Gastroesophageal sphincter (tissue), 3 donors: ENCODE measurements at regions not wholly inside any gene's neighbourhood (a gene's known extent, or its start where the extent isn't known, plus 50 kb on each side); places are given as distances from the start of the nearest gene placed in this dataset.

Experiments
- POLR2A ChIP-seq, 2 donors: fragments of 450-650 bp; IDR thresholded peaks; one replicate each; pipeline ENCODE4 v1.6.1; 2017; ENCODE audit warnings: antibody characterized with exemption in 2 of 2, mild to moderate bottlenecking in 2 of 2, moderate library complexity in 1 of 2
- TF ChIP-seq, protein P1 (sequence below), 4 experiments: fragments of 200-600 bp in 2 of 4; fragments of 450-650 bp in 2 of 4; sonication (generic) in 1 of 4; IDR thresholded peaks; one replicate each; pipeline ENCODE4 v1.5.1; 2017 to 2019; ENCODE audit warnings: antibody characterized with exemption in 4 of 4, mild to moderate bottlenecking in 2 of 4, moderate library complexity in 2 of 4

DNA sequence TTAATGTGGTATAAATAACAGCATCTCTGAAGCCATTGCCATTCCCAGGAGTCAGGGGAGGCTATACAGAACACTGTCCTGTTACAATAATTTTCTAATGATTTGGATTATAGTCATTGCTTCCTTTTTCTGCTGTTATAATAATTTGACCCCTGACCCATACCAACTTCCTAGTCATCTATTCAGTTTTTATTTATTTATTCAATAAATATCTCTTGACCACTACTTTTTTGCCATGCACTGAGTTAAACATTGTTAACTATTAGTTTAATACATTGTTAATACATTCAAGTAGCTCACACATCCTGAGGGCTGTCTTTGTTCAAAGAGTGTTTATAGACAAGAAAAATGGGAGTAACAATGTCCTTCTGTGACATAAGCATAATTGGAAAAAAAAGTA, 235.5 kb upstream of the MEOX2 start:
- TF ChIP-seq POLR2A (IDR thresholded peaks at IDR 0.05) = no peak
- TF ChIP-seq, protein P1, sequence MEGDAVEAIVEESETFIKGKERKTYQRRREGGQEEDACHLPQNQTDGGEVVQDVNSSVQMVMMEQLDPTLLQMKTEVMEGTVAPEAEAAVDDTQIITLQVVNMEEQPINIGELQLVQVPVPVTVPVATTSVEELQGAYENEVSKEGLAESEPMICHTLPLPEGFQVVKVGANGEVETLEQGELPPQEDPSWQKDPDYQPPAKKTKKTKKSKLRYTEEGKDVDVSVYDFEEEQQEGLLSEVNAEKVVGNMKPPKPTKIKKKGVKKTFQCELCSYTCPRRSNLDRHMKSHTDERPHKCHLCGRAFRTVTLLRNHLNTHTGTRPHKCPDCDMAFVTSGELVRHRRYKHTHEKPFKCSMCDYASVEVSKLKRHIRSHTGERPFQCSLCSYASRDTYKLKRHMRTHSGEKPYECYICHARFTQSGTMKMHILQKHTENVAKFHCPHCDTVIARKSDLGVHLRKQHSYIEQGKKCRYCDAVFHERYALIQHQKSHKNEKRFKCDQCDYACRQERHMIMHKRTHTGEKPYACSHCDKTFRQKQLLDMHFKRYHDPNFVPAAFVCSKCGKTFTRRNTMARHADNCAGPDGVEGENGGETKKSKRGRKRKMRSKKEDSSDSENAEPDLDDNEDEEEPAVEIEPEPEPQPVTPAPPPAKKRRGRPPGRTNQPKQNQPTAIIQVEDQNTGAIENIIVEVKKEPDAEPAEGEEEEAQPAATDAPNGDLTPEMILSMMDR (IDR thresholded peaks at IDR 0.05) = no peak
